Suprapubic skin (tissue), 4 donors: ENCODE measurements at regions not wholly inside any gene's neighbourhood (a gene's known extent, or its start where the extent isn't known, plus 50 kb on each side); places are given as distances from the start of the nearest gene placed in this dataset.

Experiments
- DNase-seq, 2 donors: peaks; one replicate each; pipeline ENCODE4 v3.0.0-alpha.2; 2019; ENCODE audit warnings: low spot score in 2 of 2
- H3K27ac ChIP-seq: fragments of 200-600 bp; sonication (generic); one replicate; pipeline ENCODE4 v1.5.1; 2019
- H3K27me3 ChIP-seq: fragments of 200-600 bp; sonication (generic); one replicate; pipeline ENCODE4 v1.5.1; 2019
- H3K36me3 ChIP-seq: fragments of 200-600 bp; sonication (generic); one replicate; pipeline ENCODE4 v1.5.1; 2019
- H3K4me1 ChIP-seq: fragments of 200-600 bp; sonication (generic); one replicate; pipeline ENCODE4 v1.5.1; 2019
- H3K4me3 ChIP-seq: fragments of 200-600 bp; sonication (generic); one replicate; pipeline ENCODE4 v1.5.1; 2019; ENCODE audit warnings: mild to moderate bottlenecking
- H3K9me3 ChIP-seq: fragments of 200-600 bp; sonication (generic); one replicate; pipeline ENCODE4 v1.5.1; 2019
- EP300 ChIP-seq: sonication (generic); formaldehyde crosslinking; IDR thresholded peaks from one replicate; pipeline ENCODE4 v1.6.1; 2017; ENCODE audit warnings: antibody characterized with exemption
- POLR2A ChIP-seq, 2 donors: fragments of 450-650 bp; IDR thresholded peaks; one replicate each; pipeline ENCODE4 v1.6.1; 2017; ENCODE audit warnings: antibody characterized with exemption in 2 of 2, mild to moderate bottlenecking in 2 of 2, moderate library complexity in 2 of 2
- POLR2AphosphoS5 ChIP-seq, 3 donors: sonication (generic); formaldehyde crosslinking; IDR thresholded peaks; one replicate each; pipeline ENCODE4 v1.6.1; 2017; ENCODE audit warnings: antibody characterized with exemption in 3 of 3
- WGBS: methylation state at CpG from one replicate; pipeline ENCODE4 v1.1.5; 2018; 5-methylcytosine and 5-hydroxymethylcytosine counted together
- TF ChIP-seq, protein P1 (sequence below), 2 donors: fragments of 200-600 bp in 1 of 2; fragments of 450-650 bp in 1 of 2; sonication (generic) in 1 of 2; IDR thresholded peaks; one replicate each; pipeline ENCODE4 v1.5.1; 2016 to 2019; ENCODE audit warnings: antibody characterized with exemption in 2 of 2, mild to moderate bottlenecking in 1 of 2, moderate library complexity in 1 of 2

DNA sequence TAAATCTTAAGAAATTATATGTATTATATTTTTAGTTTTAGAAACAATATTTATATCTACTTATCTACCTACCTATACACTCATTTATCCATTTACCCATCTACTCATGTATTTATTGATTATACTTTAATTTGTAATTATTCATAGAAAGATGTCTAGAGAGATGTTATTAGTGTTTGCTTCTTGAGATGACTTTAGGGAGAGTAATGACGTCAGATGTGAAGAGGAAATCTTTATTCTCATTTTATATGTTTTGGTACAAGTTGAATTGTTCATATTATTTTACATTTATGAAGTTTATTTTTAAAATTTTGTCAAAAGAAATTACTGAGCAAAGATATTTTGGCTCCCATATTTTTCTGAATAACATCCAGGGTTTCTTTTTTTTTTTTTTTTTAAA lies 271.3 kb upstream of the SLC8A1 start:
- Histone ChIP-seq H3K27ac (no peak overlapping the region), H3K27me3 (no peaks in the 10 kb centered on the region), H3K4me1 (peaks cover 8% of the 10 kb centered on the region), H3K9me3 (no peaks in the 10 kb centered on the region), H3K4me3 (no peak overlapping the region), H3K36me3 (no peaks in the 10 kb centered on the region)
- no peak for DNase-seq
- WGBS: 80% methylated on average over 1 of the region's 1 CpG
- no peak for TF ChIP-seq POLR2AphosphoS5 (IDR thresholded peaks at IDR 0.05)
- no peak for TF ChIP-seq POLR2A (IDR thresholded peaks at IDR 0.05)
- no peak for TF ChIP-seq EP300
- TF ChIP-seq, protein P1, sequence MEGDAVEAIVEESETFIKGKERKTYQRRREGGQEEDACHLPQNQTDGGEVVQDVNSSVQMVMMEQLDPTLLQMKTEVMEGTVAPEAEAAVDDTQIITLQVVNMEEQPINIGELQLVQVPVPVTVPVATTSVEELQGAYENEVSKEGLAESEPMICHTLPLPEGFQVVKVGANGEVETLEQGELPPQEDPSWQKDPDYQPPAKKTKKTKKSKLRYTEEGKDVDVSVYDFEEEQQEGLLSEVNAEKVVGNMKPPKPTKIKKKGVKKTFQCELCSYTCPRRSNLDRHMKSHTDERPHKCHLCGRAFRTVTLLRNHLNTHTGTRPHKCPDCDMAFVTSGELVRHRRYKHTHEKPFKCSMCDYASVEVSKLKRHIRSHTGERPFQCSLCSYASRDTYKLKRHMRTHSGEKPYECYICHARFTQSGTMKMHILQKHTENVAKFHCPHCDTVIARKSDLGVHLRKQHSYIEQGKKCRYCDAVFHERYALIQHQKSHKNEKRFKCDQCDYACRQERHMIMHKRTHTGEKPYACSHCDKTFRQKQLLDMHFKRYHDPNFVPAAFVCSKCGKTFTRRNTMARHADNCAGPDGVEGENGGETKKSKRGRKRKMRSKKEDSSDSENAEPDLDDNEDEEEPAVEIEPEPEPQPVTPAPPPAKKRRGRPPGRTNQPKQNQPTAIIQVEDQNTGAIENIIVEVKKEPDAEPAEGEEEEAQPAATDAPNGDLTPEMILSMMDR (IDR thresholded peaks at IDR 0.05): no peak

DNA sequence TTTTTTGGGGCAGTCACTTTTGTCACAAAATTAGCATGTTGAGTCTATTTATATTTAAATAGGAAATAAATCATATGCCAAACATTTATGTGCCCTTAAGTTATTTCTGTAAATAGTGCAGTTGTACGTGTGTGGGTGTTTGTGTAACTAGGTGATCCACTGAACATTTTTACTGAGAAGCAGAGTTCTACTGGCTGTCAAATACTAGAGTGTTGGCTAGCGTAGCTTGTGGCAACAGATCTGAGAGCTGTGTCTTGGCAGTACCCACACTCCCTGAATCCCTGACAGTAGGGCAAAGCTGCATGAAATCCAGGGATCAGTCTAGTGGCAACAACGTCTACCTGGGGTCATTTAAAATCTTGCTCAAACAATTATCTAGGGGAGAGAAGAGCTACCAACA lies 273.1 kb upstream of the SLC8A1 start:
- Histone ChIP-seq H3K4me3 (no peak overlapping the region), H3K36me3 (no peaks in the 10 kb centered on the region), H3K9me3 (no peaks in the 10 kb centered on the region), H3K4me1 (peaks cover 8% of the 10 kb centered on the region), H3K27ac (no peak overlapping the region), H3K27me3 (no peaks in the 10 kb centered on the region)
- no peak for DNase-seq
- TF ChIP-seq POLR2A (IDR thresholded peaks at IDR 0.05): no peak
- no peak for TF ChIP-seq POLR2AphosphoS5 (IDR thresholded peaks at IDR 0.05)
- TF ChIP-seq, protein P1 (IDR thresholded peaks at IDR 0.05): no peak
- no peak for TF ChIP-seq EP300
- WGBS: 25% methylated on average over 3 of the region's 3 CpGs

GRCh38 chr2:40725950-40726349 lies 274.1 kb upstream of the SLC8A1 start:
- no peaks in the 10 kb centered on the region for H3K36me3 ChIP-seq
- TF ChIP-seq POLR2AphosphoS5 (IDR thresholded peaks at IDR 0.05) (no peak), EP300 (no peak), POLR2A (IDR thresholded peaks at IDR 0.05) (no peak)
- TF ChIP-seq, protein P1 (IDR thresholded peaks at IDR 0.05): no peak
- peaks cover 8% of the 10 kb centered on the region for H3K4me1 ChIP-seq
- no peak for DNase-seq
- H3K4me3 ChIP-seq: no peak overlapping the region
- no peaks in the 10 kb centered on the region for H3K9me3 ChIP-seq
- H3K27ac ChIP-seq: no peak overlapping the region
- no peaks in the 10 kb centered on the region for H3K27me3 ChIP-seq
- 48% methylated on average over 2 of the region's 2 CpGs for WGBS

GRCh38 chr2:40734797-40735196 lies 282.9 kb upstream of the SLC8A1 start:
- no peaks in the 10 kb centered on the region for H3K36me3 ChIP-seq
- H3K4me3 ChIP-seq: no peak overlapping the region
- no peaks in the 10 kb centered on the region for H3K27me3 ChIP-seq
- no peak overlapping the region for H3K27ac ChIP-seq
- no peaks in the 10 kb centered on the region for H3K4me1 ChIP-seq
- WGBS: 76% methylated on average over 2 of the region's 2 CpGs
- no peak for DNase-seq
- H3K9me3 ChIP-seq: no peaks in the 10 kb centered on the region
- TF ChIP-seq EP300: no peak
- TF ChIP-seq POLR2A (IDR thresholded peaks at IDR 0.05): no peak
- no peak for TF ChIP-seq POLR2AphosphoS5 (IDR thresholded peaks at IDR 0.05)
- TF ChIP-seq, protein P1 (IDR thresholded peaks at IDR 0.05): no peak

GRCh38 chr2:40737180-40737579 lies 285.3 kb upstream of the SLC8A1 start:
- H3K4me3 ChIP-seq: no peak overlapping the region
- no peaks in the 10 kb centered on the region for H3K27me3 ChIP-seq
- H3K4me1 ChIP-seq: no peaks in the 10 kb centered on the region
- no peaks in the 10 kb centered on the region for H3K36me3 ChIP-seq
- WGBS: 83% methylated on average over 4 of the region's 4 CpGs
- no peak for DNase-seq
- H3K27ac ChIP-seq: no peak overlapping the region
- TF ChIP-seq, protein P1 (IDR thresholded peaks at IDR 0.05): no peak
- TF ChIP-seq POLR2A (IDR thresholded peaks at IDR 0.05): no peak
- no peak for TF ChIP-seq POLR2AphosphoS5 (IDR thresholded peaks at IDR 0.05)
- TF ChIP-seq EP300: no peak
- H3K9me3 ChIP-seq: no peaks in the 10 kb centered on the region
